Lower leg skin (tissue), 3 donors: ENCODE measurements at regions not wholly inside any gene's neighbourhood (a gene's known extent, or its start where the extent isn't known, plus 50 kb on each side); places are given as distances from the start of the nearest gene placed in this dataset.

ENCODE experiments used
- POLR2A ChIP-seq, 2 donors: fragments of 450-650 bp; IDR thresholded peaks; one replicate each; pipeline ENCODE4 v1.6.1; 2016 to 2017; ENCODE audit warnings: antibody characterized with exemption in 2 of 2, mild to moderate bottlenecking in 1 of 2, moderate library complexity in 1 of 2
- TF ChIP-seq, protein P1 (sequence below), 3 donors: fragments of 450-650 bp; IDR thresholded peaks; one replicate each; pipeline ENCODE4 v1.5.1; 2016; ENCODE audit warnings: antibody characterized with exemption in 3 of 3, mild to moderate bottlenecking in 3 of 3, moderate library complexity in 2 of 3

DNA sequence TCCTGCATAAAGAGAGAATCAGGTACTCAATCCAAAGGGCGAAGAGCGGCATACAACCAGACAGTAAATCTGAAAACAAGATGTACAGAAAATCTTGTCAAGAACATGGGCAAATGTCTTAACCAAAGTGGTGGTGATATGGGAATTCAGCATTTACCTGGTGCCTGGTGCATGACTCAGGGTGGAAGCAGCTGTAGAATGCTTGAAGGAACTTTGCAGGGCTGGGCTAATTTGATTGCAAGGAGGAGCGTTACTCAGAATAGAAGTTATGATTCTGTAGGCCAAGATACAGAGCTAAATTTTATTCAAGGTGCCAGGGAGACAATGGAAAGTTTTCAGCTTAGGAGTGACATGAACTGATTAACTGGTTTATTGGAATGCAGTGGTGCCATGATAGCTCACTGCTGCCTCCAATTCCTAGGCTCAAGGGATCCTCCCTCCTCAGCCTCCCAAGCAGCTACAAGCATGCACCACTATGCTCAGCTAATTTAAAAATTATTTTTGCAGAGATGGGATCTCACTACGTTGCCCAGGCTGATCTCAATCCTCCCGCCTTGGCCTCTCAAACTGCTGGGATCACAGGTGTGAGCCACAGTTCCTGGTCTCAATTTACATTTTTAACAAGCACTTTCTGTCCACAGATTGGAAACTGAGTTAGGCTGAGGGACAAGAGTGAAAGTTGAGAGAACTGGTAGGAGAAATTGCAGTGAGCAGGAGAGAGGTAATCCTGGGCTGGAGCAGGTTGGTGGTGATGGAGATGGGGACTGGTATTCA lies 91.5 kb upstream of the TBC1D5 start:
- TF ChIP-seq, protein P1, sequence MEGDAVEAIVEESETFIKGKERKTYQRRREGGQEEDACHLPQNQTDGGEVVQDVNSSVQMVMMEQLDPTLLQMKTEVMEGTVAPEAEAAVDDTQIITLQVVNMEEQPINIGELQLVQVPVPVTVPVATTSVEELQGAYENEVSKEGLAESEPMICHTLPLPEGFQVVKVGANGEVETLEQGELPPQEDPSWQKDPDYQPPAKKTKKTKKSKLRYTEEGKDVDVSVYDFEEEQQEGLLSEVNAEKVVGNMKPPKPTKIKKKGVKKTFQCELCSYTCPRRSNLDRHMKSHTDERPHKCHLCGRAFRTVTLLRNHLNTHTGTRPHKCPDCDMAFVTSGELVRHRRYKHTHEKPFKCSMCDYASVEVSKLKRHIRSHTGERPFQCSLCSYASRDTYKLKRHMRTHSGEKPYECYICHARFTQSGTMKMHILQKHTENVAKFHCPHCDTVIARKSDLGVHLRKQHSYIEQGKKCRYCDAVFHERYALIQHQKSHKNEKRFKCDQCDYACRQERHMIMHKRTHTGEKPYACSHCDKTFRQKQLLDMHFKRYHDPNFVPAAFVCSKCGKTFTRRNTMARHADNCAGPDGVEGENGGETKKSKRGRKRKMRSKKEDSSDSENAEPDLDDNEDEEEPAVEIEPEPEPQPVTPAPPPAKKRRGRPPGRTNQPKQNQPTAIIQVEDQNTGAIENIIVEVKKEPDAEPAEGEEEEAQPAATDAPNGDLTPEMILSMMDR (IDR thresholded peaks at IDR 0.05), result no peak
- no peak for TF ChIP-seq POLR2A (IDR thresholded peaks at IDR 0.05)
